HG03196 (cell line): ENCODE measurements at regions not wholly inside any gene's neighbourhood (a gene's known extent, or its start where the extent isn't known, plus 50 kb on each side); places are given as distances from the start of the nearest gene placed in this dataset.
"Not testable (repeated sequence)": the region's sequence is repeated elsewhere in the genome, so short reads cannot be mapped to it uniquely, and the experiment has no call there.

Experiments used
- ATAC-seq: cut with Tn5 transposase; IDR thresholded peaks from one replicate; pipeline ENCODE4 v1.9.1; 2021; ENCODE audit not compliant: unreplicated experiment

DNA sequence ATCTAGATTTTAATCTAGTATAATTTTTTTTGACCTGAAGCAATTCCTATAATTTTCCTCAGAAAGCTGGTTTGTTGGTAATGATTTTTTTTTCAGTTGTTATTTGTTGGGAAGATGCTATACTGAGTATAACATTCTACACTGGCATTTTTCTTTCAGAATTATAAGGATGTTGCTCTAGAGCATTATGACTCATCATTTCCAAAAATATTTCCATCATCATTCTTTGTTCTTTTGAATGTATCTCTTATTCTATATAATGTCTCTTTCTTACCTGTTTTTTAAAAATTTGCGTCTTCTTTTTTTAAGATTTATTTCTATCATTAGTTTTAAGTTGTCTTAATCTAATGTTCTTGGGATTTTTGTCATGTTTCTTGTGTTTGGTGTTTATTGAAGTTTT, 356.5 kb upstream of the KCND2 start:
- ATAC-seq, result no peak

DNA sequence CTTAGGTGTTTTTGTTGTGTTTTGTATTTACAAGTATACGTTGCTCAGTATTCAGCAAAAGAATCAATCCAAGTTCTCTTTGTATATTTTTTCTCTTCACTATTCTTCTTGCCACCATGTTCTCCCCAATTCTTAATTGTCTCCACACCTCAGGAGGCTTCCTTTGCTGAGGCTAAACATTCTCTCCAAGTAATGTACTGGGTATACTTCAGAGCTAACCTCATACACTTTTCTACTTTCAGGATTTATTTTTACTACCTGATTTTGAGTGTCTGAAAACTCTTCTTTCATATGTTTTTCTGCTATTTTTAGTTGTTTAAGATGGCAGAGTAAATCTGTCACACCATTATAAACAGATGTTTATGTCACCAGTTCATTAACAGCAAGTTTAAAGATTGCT, 354.8 kb upstream of the KCND2 start:
- ATAC-seq, result no peak

DNA sequence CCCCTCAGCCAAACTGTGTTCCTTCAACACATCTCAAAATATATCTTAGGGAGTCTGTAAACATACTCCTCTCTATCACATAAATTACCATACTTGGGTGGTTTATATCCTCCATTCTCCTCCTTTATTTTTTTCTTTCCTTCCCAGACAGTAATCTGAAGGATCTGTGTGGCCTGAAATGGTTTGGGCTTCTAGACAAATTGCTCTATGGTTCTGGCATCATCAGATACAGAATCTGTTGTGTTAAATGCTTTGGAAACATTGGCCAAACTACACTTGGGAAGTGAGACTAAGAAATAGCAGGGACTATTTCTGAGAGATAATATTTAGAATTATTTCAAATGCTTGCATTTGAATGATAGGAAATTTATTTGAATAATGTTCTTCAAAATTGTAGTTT, 353.0 kb upstream of the KCND2 start:
- ATAC-seq, result no peak

GRCh38 chr7:119925581-119926289, 347.2 kb upstream of the KCND2 start:
- no peak for ATAC-seq

- ATAC-seq, result no peak
These were observed 343.1 kb upstream of the KCND2 start for GRCh38 chr7:119929891-119930290.

DNA sequence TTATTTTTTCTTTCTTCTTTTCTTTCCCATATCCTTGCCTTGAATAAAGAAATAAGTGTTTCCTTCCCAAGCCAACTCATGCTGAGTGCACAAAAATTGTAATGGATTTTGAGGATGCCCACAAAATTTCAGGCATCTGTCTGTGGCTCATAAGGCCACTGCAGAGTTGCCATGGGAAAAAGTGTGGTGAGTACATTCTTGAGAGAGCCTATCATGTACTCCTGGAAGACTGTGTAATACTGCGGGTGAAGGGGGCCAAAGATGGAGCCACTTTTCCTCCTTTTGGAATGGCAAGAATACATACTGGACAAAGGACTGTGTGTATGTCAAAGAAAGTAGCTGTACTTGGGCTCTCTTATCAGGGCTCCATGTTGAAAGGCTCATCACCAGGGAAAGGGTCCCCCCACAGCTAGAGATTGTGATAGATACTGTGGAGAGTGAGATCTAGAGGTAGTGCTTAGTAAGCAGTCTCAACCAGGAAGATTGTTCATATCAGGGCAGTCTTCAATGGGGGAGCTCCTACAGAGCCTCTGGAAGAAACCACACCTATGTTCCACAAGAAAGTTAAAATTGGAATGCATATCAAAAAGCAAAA, 341.6 kb upstream of the KCND2 start:
- ATAC-seq, result no peak

- no peak for ATAC-seq
These were observed 337.5 kb upstream of the KCND2 start for GRCh38 chr7:119935418-119936025.

GRCh38 chr7:119936836-119937235, 336.1 kb upstream of the KCND2 start:
- ATAC-seq, result no peak

DNA sequence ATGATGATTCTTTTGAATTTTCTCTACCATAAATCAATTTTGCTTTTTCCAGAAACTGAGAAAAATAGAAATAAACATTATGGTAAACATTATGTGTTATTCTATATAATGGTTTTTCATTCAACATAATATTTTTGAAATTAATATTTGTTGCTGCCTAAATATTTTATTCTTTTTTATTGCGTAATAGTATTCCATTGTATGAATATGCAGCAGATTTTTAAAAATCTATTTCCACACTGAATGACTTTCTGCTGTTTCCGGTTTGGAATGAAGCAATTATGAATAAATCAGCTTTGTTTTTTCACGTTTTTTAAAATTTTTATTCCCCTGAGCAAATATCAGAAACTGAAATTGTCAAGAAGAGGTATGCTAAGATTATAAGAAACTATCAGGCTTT, 335.2 kb upstream of the KCND2 start:
- ATAC-seq, result no peak

DNA sequence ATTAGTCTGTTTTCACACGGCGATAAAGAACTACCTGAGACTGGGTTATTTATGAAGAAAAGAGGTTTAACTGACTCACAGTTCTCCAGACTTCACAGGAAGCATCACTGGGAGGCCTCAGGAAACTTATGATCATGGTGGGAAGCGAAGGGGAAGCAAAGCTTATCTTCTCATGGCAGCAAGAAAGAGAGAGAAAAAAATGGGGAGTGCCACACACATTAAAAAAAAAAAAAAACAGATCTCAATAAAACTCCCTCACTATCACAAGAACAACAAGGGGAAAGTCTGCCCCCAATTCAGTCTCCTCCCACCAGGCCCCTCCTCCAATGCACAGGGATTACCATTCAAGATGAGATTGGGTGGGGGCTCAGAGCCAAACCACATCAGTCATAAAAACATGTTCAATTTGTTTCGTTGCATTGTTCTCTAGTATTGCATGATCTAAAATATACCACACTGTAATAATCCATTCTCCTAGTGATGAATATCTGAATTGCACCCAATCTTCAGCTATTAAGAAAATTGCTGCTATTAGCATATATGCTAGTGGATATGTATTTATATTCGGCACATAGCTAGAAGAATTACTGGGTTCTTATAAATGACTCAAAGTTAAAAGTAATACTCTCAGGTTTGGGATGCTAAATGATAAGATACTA, 328.9 kb upstream of the KCND2 start:
- no peak for ATAC-seq

DNA sequence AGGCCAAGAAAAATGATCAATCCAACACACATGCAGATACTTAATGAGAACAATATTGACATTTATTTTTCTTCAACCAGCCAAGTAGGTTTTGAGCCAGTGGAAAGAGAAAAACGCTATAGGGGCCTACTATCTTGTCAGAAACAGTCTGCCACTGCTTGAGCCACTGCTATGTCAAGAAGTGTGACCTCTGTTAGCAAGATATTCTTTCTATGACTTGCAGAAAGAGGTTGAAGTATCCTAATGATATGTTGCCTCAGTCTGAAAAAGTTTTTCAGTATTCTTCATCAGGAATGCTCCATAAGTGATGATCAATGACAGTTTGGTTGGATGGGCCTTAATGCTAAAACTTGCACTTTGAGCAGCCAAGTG, 328.4 kb upstream of the KCND2 start:
- no peak for ATAC-seq

- ATAC-seq, result no peak
These were observed 327.2 kb upstream of the KCND2 start for GRCh38 chr7:119945822-119946221.

DNA sequence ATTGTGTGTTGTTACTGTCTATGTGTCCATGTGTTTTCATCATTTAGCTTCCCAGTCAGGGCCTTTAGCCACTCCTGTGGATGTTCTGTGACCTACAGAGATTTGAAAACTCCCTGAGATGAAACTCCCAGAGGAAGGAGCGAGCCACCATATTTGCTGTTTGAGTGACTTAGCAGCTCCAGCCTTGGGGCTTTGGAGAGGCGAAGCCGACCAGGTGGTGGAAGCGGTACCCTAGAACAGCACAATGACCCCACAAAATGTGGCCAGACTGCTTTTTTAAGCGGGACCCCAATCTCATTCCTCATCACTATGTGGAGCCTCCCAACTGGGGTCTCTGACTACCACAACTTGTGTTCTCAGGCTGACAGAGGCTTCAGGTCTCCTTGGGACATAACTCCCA, 323.9 kb upstream of the KCND2 start:
- no peak for ATAC-seq

DNA sequence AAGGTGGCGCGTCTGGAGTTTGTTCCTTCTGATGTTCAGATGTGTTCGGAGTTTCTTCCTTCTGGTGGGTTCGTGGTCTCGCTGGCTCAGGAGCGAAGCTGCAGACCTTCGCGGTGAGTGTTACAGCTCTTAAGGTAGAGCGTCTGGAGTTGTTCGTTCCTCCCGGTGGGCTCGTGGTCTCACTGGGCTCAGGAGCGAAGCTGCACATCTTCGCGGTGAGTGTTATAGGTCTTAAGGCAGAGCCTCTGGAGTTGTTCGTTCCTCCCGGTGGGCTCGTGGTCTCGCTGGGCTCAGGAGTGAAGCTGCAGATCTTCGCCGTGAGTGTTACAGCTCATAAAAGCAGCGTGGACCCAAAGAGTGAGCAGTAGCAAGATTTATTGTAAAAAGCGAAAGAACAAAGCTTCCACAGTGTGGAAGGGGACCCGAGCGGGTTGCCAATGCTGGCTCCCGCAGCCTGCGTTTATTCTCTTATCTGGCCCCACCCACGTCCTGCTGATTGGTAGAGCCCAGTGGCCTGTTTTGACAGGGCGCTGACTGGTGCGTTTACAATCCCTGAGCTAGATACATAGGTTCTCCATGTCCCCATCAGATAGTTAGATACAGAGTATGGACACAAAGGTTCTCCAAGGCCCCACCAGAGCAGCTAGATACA, 322.5 kb upstream of the KCND2 start:
- ATAC-seq, result not testable (repeated sequence)

DNA sequence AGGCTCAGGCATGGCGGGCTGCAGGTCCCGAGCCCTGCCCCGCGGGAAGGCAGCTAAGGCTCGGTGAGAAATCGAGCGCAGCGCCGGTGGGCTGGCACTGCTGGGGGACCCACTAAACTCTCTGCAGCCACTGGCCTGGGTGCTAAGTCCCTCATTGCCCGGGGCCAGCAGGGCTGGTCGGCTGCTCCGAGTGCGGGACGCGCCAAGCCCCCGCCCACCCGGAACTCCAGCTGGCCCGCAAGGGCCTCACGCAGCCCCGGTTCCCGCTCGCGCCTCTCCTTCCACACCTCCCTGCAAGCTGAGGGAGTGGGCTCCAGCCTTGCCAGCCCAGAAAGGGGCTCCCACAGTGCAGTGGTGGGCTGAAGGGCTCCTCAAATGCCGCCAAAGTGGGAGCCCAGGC, 321.4 kb upstream of the KCND2 start:
- not testable (repeated sequence) for ATAC-seq

- ATAC-seq, result no peak
These were observed 315.6 kb upstream of the KCND2 start for GRCh38 chr7:119957335-119957734.

DNA sequence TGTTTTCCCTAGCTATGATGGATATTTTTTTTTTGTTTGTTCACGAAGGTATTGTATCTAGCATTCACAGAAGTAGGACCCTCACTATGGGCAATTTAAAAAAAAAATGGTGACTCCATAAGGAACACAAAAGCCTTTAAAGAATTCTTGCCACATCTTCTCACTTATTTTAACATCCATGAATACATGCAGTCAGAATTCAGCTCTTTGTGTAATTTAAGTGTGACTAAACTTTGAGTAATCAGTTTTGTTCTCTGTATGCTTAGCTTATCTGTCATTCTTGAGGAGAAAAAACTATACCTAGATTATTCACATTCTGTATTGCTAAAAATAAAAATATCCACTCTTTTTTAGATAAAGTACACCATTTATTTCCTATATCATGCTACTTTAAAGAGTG, 313.2 kb upstream of the KCND2 start:
- ATAC-seq, result no peak

- ATAC-seq, result no peak
These were observed 309.3 kb upstream of the KCND2 start for GRCh38 chr7:119963654-119964053.

- no peak for ATAC-seq
These were observed 308.9 kb upstream of the KCND2 start for GRCh38 chr7:119964065-119964464.

- no peak for ATAC-seq
These were observed 308.0 kb upstream of the KCND2 start for GRCh38 chr7:119964788-119965542.

- ATAC-seq, result no peak
These were observed 305.8 kb upstream of the KCND2 start for GRCh38 chr7:119967221-119967620.
